LHCN-M2 (cell line): ENCODE measurements at regions not wholly inside any gene's neighbourhood (a gene's known extent, or its start where the extent isn't known, plus 50 kb on each side); places are given as distances from the start of the nearest gene placed in this dataset.

Experiments used
- DNase-seq: peaks from one replicate; pipeline ENCODE4 v3.0.0-alpha.2; 2012; ENCODE audit warnings: low read depth

- no peak for DNase-seq
Measured at GRCh38 chr2:58890865-58891525, 649.9 kb upstream of the FANCL start.

GRCh38 chr2:58886009-58886408 is 644.9 kb upstream of the FANCL start:
- DNase-seq, result no peak

- no peak for DNase-seq
Measured at GRCh38 chr2:58879834-58880233, 638.7 kb upstream of the FANCL start.

GRCh38 chr2:58878778-58879177 is 637.7 kb upstream of the FANCL start:
- no peak for DNase-seq

- DNase-seq, result no peak
Measured at GRCh38 chr2:58876126-58876525, 635.0 kb upstream of the FANCL start.

- no peak for DNase-seq
Measured at GRCh38 chr2:58875436-58875835, 634.3 kb upstream of the FANCL start.

- DNase-seq, result no peak
Measured at GRCh38 chr2:58871469-58872142, 630.5 kb upstream of the FANCL start.

- DNase-seq, result no peak
Measured at GRCh38 chr2:58870704-58871103, 629.6 kb upstream of the FANCL start.

GRCh38 chr2:58866946-58867345 is 625.8 kb upstream of the FANCL start:
- DNase-seq, result no peak

GRCh38 chr2:58866527-58866926 is 625.4 kb upstream of the FANCL start:
- DNase-seq, result no peak

GRCh38 chr2:58866040-58866439 is 624.9 kb upstream of the FANCL start:
- DNase-seq, result peak; percentile 0

GRCh38 chr2:58865436-58865835 is 624.3 kb upstream of the FANCL start:
- no peak for DNase-seq

- no peak for DNase-seq
Measured at GRCh38 chr2:58862244-58862643, 621.1 kb upstream of the FANCL start.

- DNase-seq, result no peak
Measured at GRCh38 chr2:58860586-58860985, 619.5 kb upstream of the FANCL start.

- DNase-seq, result no peak
Measured at GRCh38 chr2:58856100-58856499, 615.0 kb upstream of the FANCL start.

- DNase-seq, result no peak
Measured at GRCh38 chr2:58853420-58853819, 612.3 kb upstream of the FANCL start.

GRCh38 chr2:58852905-58853304 is 611.8 kb upstream of the FANCL start:
- no peak for DNase-seq

- DNase-seq, result no peak
Measured at GRCh38 chr2:58852243-58852642, 611.1 kb upstream of the FANCL start.

- DNase-seq, result no peak
Measured at GRCh38 chr2:58851598-58851997, 610.5 kb upstream of the FANCL start.

GRCh38 chr2:58845011-58845410 is 603.9 kb upstream of the FANCL start:
- no peak for DNase-seq

- DNase-seq, result no peak
Measured at GRCh38 chr2:58842501-58843155, 601.5 kb upstream of the FANCL start.

GRCh38 chr2:58834404-58834803 is 593.3 kb upstream of the FANCL start:
- peak; percentile 2 for DNase-seq

- no peak for DNase-seq
Measured at GRCh38 chr2:58826795-58827194, 585.7 kb upstream of the FANCL start.
